ENCODE measurements at regions not wholly inside any gene's neighbourhood (a gene's known extent, or its start where the extent isn't known, plus 50 kb on each side); places are given as distances from the start of the nearest gene placed in this dataset.

DNA sequence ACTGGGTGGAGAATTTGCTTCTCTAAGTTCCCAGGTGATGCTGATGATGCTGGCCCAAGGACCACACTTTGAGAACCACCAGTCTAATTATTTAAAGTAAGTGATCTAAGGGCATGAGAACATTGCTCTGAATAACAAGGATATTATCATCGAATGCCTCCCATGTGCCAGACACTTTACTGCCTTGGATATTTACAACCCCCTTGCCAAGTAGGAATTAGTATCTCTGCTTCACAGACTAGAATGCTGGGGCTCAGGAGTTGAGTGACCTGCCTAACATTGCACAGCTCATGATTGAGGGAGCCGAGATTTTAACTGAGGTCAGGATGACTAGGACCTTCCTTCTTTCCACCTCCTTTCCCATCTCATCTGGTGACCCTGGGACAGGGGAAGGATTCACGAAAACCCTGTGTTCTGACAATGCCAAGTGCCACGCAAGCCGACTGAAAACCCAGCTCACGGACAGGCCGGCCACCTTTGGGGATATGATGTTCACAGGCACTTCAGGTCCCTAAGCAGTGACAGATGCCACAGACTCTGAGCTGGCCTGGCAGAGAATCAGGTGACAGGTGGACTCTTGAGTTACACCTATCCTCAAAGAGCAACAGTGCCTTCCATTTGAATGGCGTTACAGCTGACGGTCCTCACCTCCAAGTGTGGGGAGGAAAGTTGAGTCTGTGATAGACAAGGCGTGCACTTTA lies 230.7 kb downstream of the TOMM20 start:
- CTCF ChIA-PET: interaction anchor here (0.5 to 0.7 kb wide), 2 partner anchors 124 to 141 kb away, joined by 3 read pairs; no protein-coding TSS in a partner anchor
- BruUV-seq (replicated peaks): no TSS peak
- peaks cover 10% of the 10 kb centered on the region for H3K4me1 Mint-ChIP-seq (ENCODE audit: insufficient read depth, unreplicated experiment)

GRCh38 chr1:234897390-234897749 lies 231.3 kb downstream of the TOMM20 start:
- DNase-seq (ENCODE audit: unreplicated experiment): no peak
- ChIA-PET POLR2A (no interaction called here), CTCF (interaction anchor here (0.5 kb wide), 1 partner anchor 142 kb away, joined by 3 read pairs; no protein-coding TSS in a partner anchor)
- Mint-ChIP-seq H3K27ac (ENCODE audit: low read depth, unreplicated experiment) (no peak overlapping the region), H3K27me3 (ENCODE audit: insufficient read depth, unreplicated experiment) (no peaks in the 10 kb centered on the region), H3K4me1 (ENCODE audit: insufficient read depth, unreplicated experiment) (peaks cover 10% of the 10 kb centered on the region), H3K4me3 (ENCODE audit: unreplicated experiment) (no peak overlapping the region), H3K9me3 (ENCODE audit: unreplicated experiment) (no peaks in the 10 kb centered on the region), H3K36me3 (ENCODE audit: insufficient read depth, unreplicated experiment) (no peaks in the 10 kb centered on the region)
- intact Hi-C loops (cut with micrococcal nuclease): no loop called here
- no TSS peak for BruUV-seq (replicated peaks)
- no peak for TF ChIP-seq CTCF (IDR thresholded peaks at IDR 0.05; ENCODE audit: unreplicated experiment)

More for the DNA sequence above, 230.7 kb downstream of the TOMM20 start:
- TF ChIP-seq CTCF (IDR thresholded peaks at IDR 0.05; ENCODE audit: unreplicated experiment): no peak
- DNase-seq (ENCODE audit: unreplicated experiment): no peak
- Mint-ChIP-seq H3K4me3 (ENCODE audit: unreplicated experiment) (no peak overlapping the region), H3K27me3 (ENCODE audit: insufficient read depth, unreplicated experiment) (no peaks in the 10 kb centered on the region), H3K9me3 (ENCODE audit: unreplicated experiment) (no peaks in the 10 kb centered on the region), H3K27ac (ENCODE audit: low read depth, unreplicated experiment) (no peak overlapping the region), H3K36me3 (ENCODE audit: insufficient read depth, unreplicated experiment) (no peaks in the 10 kb centered on the region)
- intact Hi-C loops (cut with micrococcal nuclease): no loop called here
- POLR2A ChIA-PET: no interaction called here

- Mint-ChIP-seq H3K4me3 (ENCODE audit: unreplicated experiment) (no peak overlapping the region), H3K9me3 (ENCODE audit: unreplicated experiment) (no peaks in the 10 kb centered on the region), H3K36me3 (ENCODE audit: insufficient read depth, unreplicated experiment) (no peaks in the 10 kb centered on the region), H3K27ac (ENCODE audit: low read depth, unreplicated experiment) (no peak overlapping the region), H3K27me3 (ENCODE audit: insufficient read depth, unreplicated experiment) (no peaks in the 10 kb centered on the region), H3K4me1 (ENCODE audit: insufficient read depth, unreplicated experiment) (peaks cover 10% of the 10 kb centered on the region)
- DNase-seq (ENCODE audit: unreplicated experiment): no peak
- TF ChIP-seq CTCF (IDR thresholded peaks at IDR 0.05; ENCODE audit: unreplicated experiment): no peak
- BruUV-seq (replicated peaks): no TSS peak
- intact Hi-C loops (cut with micrococcal nuclease): no loop called here
- ChIA-PET CTCF (interaction anchor here (1.3 kb wide), 1 partner anchor 23 kb away, joined by 3 read pairs; no protein-coding TSS in a partner anchor), POLR2A (no interaction called here)
These were observed 231.9 kb downstream of the TOMM20 start for GRCh38 chr1:234896477-234897389.
